ENCODE measurements at regions not wholly inside any gene's neighbourhood (a gene's known extent, or its start where the extent isn't known, plus 50 kb on each side); places are given as distances from the start of the nearest gene placed in this dataset.
A peak's percentile ranks its signal among the peaks of the same experiment; 100 is the strongest.

GRCh38 chr13:76336889-76337844 is 549.0 kb downstream of the KCTD12 start:
- no peak overlapping the region for H3K27ac ChIP-seq (ENCODE audit: insufficient read depth, low read length)
- no peak for DNase-seq (ENCODE audit: low read depth in 2 of 2)

GRCh38 chr13:76335463-76335862 is 550.7 kb downstream of the KCTD12 start:
- H3K79me2 ChIP-seq (ENCODE audit: control insufficient read depth, insufficient read depth, low read length) = no peaks in the 10 kb centered on the region
- DNase-seq (ENCODE audit: low read depth in 2 of 2) = no peak
- H3K9me3 ChIP-seq (ENCODE audit: control insufficient read depth, insufficient read depth, low read depth, low read length) = no peaks in the 10 kb centered on the region
- no peak overlapping the region for H3K4me2 ChIP-seq (ENCODE audit: extremely low read depth, insufficient read depth, low read length)
- H3K4me3 ChIP-seq (replicated peaks in 1 of 4; ENCODE audit: control extremely low read depth in 1 of 4, insufficient read depth in 1 of 4, low read depth in 3 of 4, low read length in 4 of 4) = no peak overlapping the region
- TF ChIP-seq CTCF (conservative IDR thresholded peaks at IDR 0.05 in 1 of 2, IDR thresholded peaks at IDR 0.05 in 1 of 2; ENCODE audit: low read depth in 1 of 2, low read length in 2 of 2) (no peak), EZH2 (IDR thresholded peaks at IDR 0.05; ENCODE audit: low read length, missing control alignments) (no peak)
- H3K9ac ChIP-seq (ENCODE audit: insufficient read depth, low read length) = no peak overlapping the region
- no peak overlapping the region for H3K27ac ChIP-seq (ENCODE audit: insufficient read depth, low read length)
- no peaks in the 10 kb centered on the region for H3K36me3 ChIP-seq (ENCODE audit: control insufficient read depth, insufficient read depth, low read length)
- H4K20me1 ChIP-seq (ENCODE audit: control insufficient read depth, extremely low read depth, insufficient read depth, low read length) = no peaks in the 10 kb centered on the region
- no peaks in the 10 kb centered on the region for H3K27me3 ChIP-seq (ENCODE audit: control insufficient read depth, insufficient read depth, low read length)
- no peaks in the 10 kb centered on the region for H3K4me1 ChIP-seq (ENCODE audit: control insufficient read depth, extremely low read depth, insufficient read depth, low read length)
- no peak overlapping the region for H2AFZ ChIP-seq (ENCODE audit: low read length)

More at GRCh38 chr13:76336889-76337844, 549.0 kb downstream of the KCTD12 start:
- H4K20me1 ChIP-seq (ENCODE audit: control insufficient read depth, extremely low read depth, insufficient read depth, low read length) = no peaks in the 10 kb centered on the region
- H3K36me3 ChIP-seq (ENCODE audit: control insufficient read depth, insufficient read depth, low read length) = no peaks in the 10 kb centered on the region
- no peaks in the 10 kb centered on the region for H3K79me2 ChIP-seq (ENCODE audit: control insufficient read depth, insufficient read depth, low read length)
- H2AFZ ChIP-seq (ENCODE audit: low read length) = no peak overlapping the region
- H3K4me2 ChIP-seq (ENCODE audit: extremely low read depth, insufficient read depth, low read length) = no peak overlapping the region
- no peaks in the 10 kb centered on the region for H3K4me1 ChIP-seq (ENCODE audit: control insufficient read depth, extremely low read depth, insufficient read depth, low read length)
- H3K27me3 ChIP-seq (ENCODE audit: control insufficient read depth, insufficient read depth, low read length) = no peaks in the 10 kb centered on the region
- no peak overlapping the region for H3K4me3 ChIP-seq (replicated peaks in 1 of 4; ENCODE audit: control extremely low read depth in 1 of 4, insufficient read depth in 1 of 4, low read depth in 3 of 4, low read length in 4 of 4)
- TF ChIP-seq EZH2 (IDR thresholded peaks at IDR 0.05; ENCODE audit: low read length, missing control alignments) (no peak), CTCF (conservative IDR thresholded peaks at IDR 0.05 in 1 of 2, IDR thresholded peaks at IDR 0.05 in 1 of 2; ENCODE audit: low read depth in 1 of 2, low read length in 2 of 2) (no peak)
- no peaks in the 10 kb centered on the region for H3K9me3 ChIP-seq (ENCODE audit: control insufficient read depth, insufficient read depth, low read depth, low read length)
- H3K9ac ChIP-seq (ENCODE audit: insufficient read depth, low read length) = no peak overlapping the region

GRCh38 chr13:76331943-76332712 is 554.1 kb downstream of the KCTD12 start:
- Histone ChIP-seq H3K4me2 (ENCODE audit: extremely low read depth, insufficient read depth, low read length) (no peak overlapping the region), H3K27me3 (ENCODE audit: control insufficient read depth, insufficient read depth, low read length) (no peaks in the 10 kb centered on the region), H4K20me1 (ENCODE audit: control insufficient read depth, extremely low read depth, insufficient read depth, low read length) (no peaks in the 10 kb centered on the region), H3K4me3 (replicated peaks in 1 of 4; ENCODE audit: control extremely low read depth in 1 of 4, insufficient read depth in 1 of 4, low read depth in 3 of 4, low read length in 4 of 4) (no peak overlapping the region), H2AFZ (ENCODE audit: low read length) (no peak overlapping the region), H3K79me2 (ENCODE audit: control insufficient read depth, insufficient read depth, low read length) (no peaks in the 10 kb centered on the region), H3K36me3 (ENCODE audit: control insufficient read depth, insufficient read depth, low read length) (no peaks in the 10 kb centered on the region), H3K27ac (ENCODE audit: insufficient read depth, low read length) (no peak overlapping the region), H3K4me1 (ENCODE audit: control insufficient read depth, extremely low read depth, insufficient read depth, low read length) (no peaks in the 10 kb centered on the region), H3K9me3 (ENCODE audit: control insufficient read depth, insufficient read depth, low read depth, low read length) (no peaks in the 10 kb centered on the region), H3K9ac (ENCODE audit: insufficient read depth, low read length) (no peak overlapping the region)
- DNase-seq (ENCODE audit: low read depth in 2 of 2) = peak; percentile 42 to 86
- no peak for TF ChIP-seq CTCF (conservative IDR thresholded peaks at IDR 0.05 in 1 of 2, IDR thresholded peaks at IDR 0.05 in 1 of 2; ENCODE audit: low read depth in 1 of 2, low read length in 2 of 2)
- TF ChIP-seq EZH2 (IDR thresholded peaks at IDR 0.05; ENCODE audit: low read length, missing control alignments) = no peak

Data from fibroblast of lung (primary cell).